Choroid plexus epithelial cell (primary cell): ENCODE measurements at regions not wholly inside any gene's neighbourhood (a gene's known extent, or its start where the extent isn't known, plus 50 kb on each side); places are given as distances from the start of the nearest gene placed in this dataset.

Experiments
- DNase-seq: peaks from one replicate; pipeline ENCODE4 v3.0.0-alpha.2; 2010; ENCODE audit warnings: low read depth
- H3K4me3 ChIP-seq: 2 replicates; pipeline ENCODE4 v1.5.1; 2011; ENCODE audit warnings: low read depth, mild to moderate bottlenecking, control low read depth, low read length, moderate library complexity
- TF ChIP-seq, protein P1 (sequence below): conservative IDR thresholded peaks from 2 replicates; pipeline ENCODE4 v1.5.1; 2011; ENCODE audit warnings: low read depth, mild to moderate bottlenecking, control low read depth, inconsistent platforms, low read length, moderate library complexity

GRCh38 chr10:117078168-117078837, 59.8 kb downstream of the VAX1 start:
- TF ChIP-seq, protein P1, sequence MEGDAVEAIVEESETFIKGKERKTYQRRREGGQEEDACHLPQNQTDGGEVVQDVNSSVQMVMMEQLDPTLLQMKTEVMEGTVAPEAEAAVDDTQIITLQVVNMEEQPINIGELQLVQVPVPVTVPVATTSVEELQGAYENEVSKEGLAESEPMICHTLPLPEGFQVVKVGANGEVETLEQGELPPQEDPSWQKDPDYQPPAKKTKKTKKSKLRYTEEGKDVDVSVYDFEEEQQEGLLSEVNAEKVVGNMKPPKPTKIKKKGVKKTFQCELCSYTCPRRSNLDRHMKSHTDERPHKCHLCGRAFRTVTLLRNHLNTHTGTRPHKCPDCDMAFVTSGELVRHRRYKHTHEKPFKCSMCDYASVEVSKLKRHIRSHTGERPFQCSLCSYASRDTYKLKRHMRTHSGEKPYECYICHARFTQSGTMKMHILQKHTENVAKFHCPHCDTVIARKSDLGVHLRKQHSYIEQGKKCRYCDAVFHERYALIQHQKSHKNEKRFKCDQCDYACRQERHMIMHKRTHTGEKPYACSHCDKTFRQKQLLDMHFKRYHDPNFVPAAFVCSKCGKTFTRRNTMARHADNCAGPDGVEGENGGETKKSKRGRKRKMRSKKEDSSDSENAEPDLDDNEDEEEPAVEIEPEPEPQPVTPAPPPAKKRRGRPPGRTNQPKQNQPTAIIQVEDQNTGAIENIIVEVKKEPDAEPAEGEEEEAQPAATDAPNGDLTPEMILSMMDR, result no peak

GRCh38 chr10:117075064-117075463, 63.0 kb downstream of the VAX1 start:
- DNase-seq, result peak; percentile 7
- TF ChIP-seq, protein P1, result no peak
- H3K4me3 ChIP-seq, result no peak overlapping the region

More at GRCh38 chr10:117078168-117078837, 59.8 kb downstream of the VAX1 start:
- H3K4me3 ChIP-seq, result no peak overlapping the region
- DNase-seq, result no peak

- TF ChIP-seq, protein P1, result no peak
- H3K4me3 ChIP-seq, result no peak overlapping the region
- no peak for DNase-seq
Observed at GRCh38 chr10:117074621-117075020, 63.4 kb downstream of the VAX1 start.

GRCh38 chr10:117071286-117072050, 66.5 kb upstream of the SHTN1 start:
- DNase-seq, result peak; percentile 4
- TF ChIP-seq, protein P1, result no peak
- H3K4me3 ChIP-seq, result no peak overlapping the region
